GM23338 (cell line): ENCODE measurements at regions not wholly inside any gene's neighbourhood (a gene's known extent, or its start where the extent isn't known, plus 50 kb on each side); places are given as distances from the start of the nearest gene placed in this dataset.

ENCODE experiments used
- ATAC-seq: fragments of 200-7000 bp; cut with Tn5 transposase; 3 replicates; pipeline ENCODE4 v1.9.1; 2020
- DNase-seq: peaks from one replicate; pipeline ENCODE4 v3.0.0-alpha.2; 2015; ENCODE audit warnings: low spot score
- H2AFZ ChIP-seq: fragments of 200-600 bp; sonication (generic); 2 replicates; pipeline ENCODE4 v1.8.0; 2016; ENCODE audit warnings: antibody characterized with exemption, mild to moderate bottlenecking, moderate library complexity
- H3F3A ChIP-seq: fragments of 200-600 bp; sonication (generic); replicated peaks from 2 replicates; pipeline ENCODE4 v1.8.0; 2017; ENCODE audit warnings: antibody characterized with exemption, mixed run types, low read depth
- H3K27ac ChIP-seq: fragments of 200-600 bp; sonication (generic); 2 replicates; pipeline ENCODE4 v1.6.1; 2016; ENCODE audit warnings: low read depth
- H3K27me3 ChIP-seq: fragments of 200-600 bp; sonication (generic); 2 replicates; pipeline ENCODE4 v1.8.0; 2016; ENCODE audit warnings: mild to moderate bottlenecking, mixed run types, moderate library complexity; ENCODE audit not compliant: insufficient read depth
- H3K36me3 ChIP-seq: fragments of 200-600 bp; sonication (generic); 2 replicates; pipeline ENCODE4 v1.8.0; 2016; ENCODE audit warnings: mild to moderate bottlenecking; ENCODE audit not compliant: insufficient read depth
- H3K4me1 ChIP-seq: fragments of 200-600 bp; sonication (generic); 2 replicates; pipeline ENCODE4 v1.8.0; 2016; ENCODE audit warnings: mild to moderate bottlenecking, moderate library complexity; ENCODE audit not compliant: insufficient read depth
- H3K4me2 ChIP-seq: fragments of 200-600 bp; sonication (generic); 2 replicates; pipeline ENCODE4 v1.7.1; 2017; ENCODE audit warnings: mixed run types
- H3K4me3 ChIP-seq: fragments of 200-600 bp; sonication (generic); 2 replicates; pipeline ENCODE4 v1.6.1; 2016; ENCODE audit warnings: mixed run types
- H3K79me2 ChIP-seq: fragments of 200-600 bp; sonication (generic); replicated peaks from 2 replicates; pipeline ENCODE4 v1.8.0; 2017; ENCODE audit warnings: mild to moderate bottlenecking; ENCODE audit not compliant: insufficient read depth
- H3K9me2 ChIP-seq: fragments of 200-600 bp; sonication (generic); 2 replicates; pipeline ENCODE4 v1.8.0; 2017; ENCODE audit not compliant: insufficient read depth
- H4K20me1 ChIP-seq: fragments of 200-600 bp; sonication (generic); replicated peaks from 2 replicates; pipeline ENCODE4 v1.8.0; 2017; ENCODE audit warnings: mild to moderate bottlenecking; ENCODE audit not compliant: insufficient read depth
- H3K27ac Mint-ChIP-seq: 2 replicates; pipeline ENCODE4 v1.8.0; 2020; ENCODE audit warnings: inconsistent platforms, mild to moderate bottlenecking, moderate library complexity, mixed read lengths
- H3K27me3 Mint-ChIP-seq: 3 replicates; pipeline ENCODE4 v1.8.0; 2022; ENCODE audit warnings: low read depth, mild to moderate bottlenecking, moderate library complexity, mixed read lengths, inconsistent platforms; ENCODE audit not compliant: insufficient read depth, poor library complexity
- H3K36me3 Mint-ChIP-seq: 3 replicates; pipeline ENCODE4 v1.8.0; 2021; ENCODE audit warnings: low read depth, mild to moderate bottlenecking, inconsistent platforms, moderate library complexity, mixed read lengths
- H3K4me1 Mint-ChIP-seq: 3 replicates; pipeline ENCODE4 v1.8.0; 2020; ENCODE audit warnings: mild to moderate bottlenecking, inconsistent platforms, mixed read lengths
- H3K4me3 Mint-ChIP-seq: 3 replicates; pipeline ENCODE4 v1.8.0; 2021; ENCODE audit warnings: moderate library complexity, mild to moderate bottlenecking, inconsistent platforms, mixed read lengths
- H3K9me3 Mint-ChIP-seq: 3 replicates; pipeline ENCODE4 v1.8.0; 2020; ENCODE audit warnings: moderate library complexity, mild to moderate bottlenecking, inconsistent platforms, mixed read lengths
- CTCF ChIP-seq, 2 experiments: fragments of 200-600 bp in 1 of 2; sonication (generic) in 1 of 2; conservative IDR thresholded peaks; 2 replicates each; pipeline versions ENCODE4 v1.5.1 to v1.6.1; 2016 to 2017; ENCODE audit warnings: antibody characterized with exemption in 2 of 2, low read depth in 2 of 2, mild to moderate bottlenecking in 2 of 2, moderate library complexity in 1 of 2
- NANOG ChIP-seq: IDR thresholded peaks from 2 replicates; pipeline ENCODE4 v1.6.1; 2016; ENCODE audit warnings: antibody characterized with exemption, borderline replicate concordance
- POLR2AphosphoS5 ChIP-seq: IDR thresholded peaks from 2 replicates; pipeline ENCODE4 v1.6.1; 2016; ENCODE audit warnings: antibody characterized with exemption, low read depth
- REST ChIP-seq: IDR thresholded peaks from one replicate; pipeline ENCODE4 v1.6.1; 2018; ENCODE audit warnings: antibody characterized with exemption; ENCODE audit not compliant: unreplicated experiment
- STAT1 ChIP-seq: IDR thresholded peaks from one replicate; pipeline ENCODE4 v1.6.1; 2016; ENCODE audit warnings: antibody characterized with exemption; ENCODE audit not compliant: unreplicated experiment
- ZNF331 ChIP-seq: fragments of 250-450 bp; sonication (Bioruptor Pico); IDR thresholded peaks from 2 replicates; pipeline ENCODE4 v1.5.0; 2020; ENCODE audit warnings: low read depth, mild to moderate bottlenecking, moderate library complexity
- ZNF462 ChIP-seq: fragments of 250-450 bp; sonication (Bioruptor Pico); IDR thresholded peaks from 2 replicates; pipeline ENCODE4 v1.5.0; 2020; ENCODE audit warnings: mild to moderate bottlenecking, moderate library complexity

GRCh38 chr5:158195416-158196210, 336.7 kb upstream of the CLINT1 start:
- Mint-ChIP-seq H3K9me3 (peaks cover 15% of the 10 kb centered on the region; the same call in 2 of the 3 replicates), H3K27me3 (peaks cover 2% of the 10 kb centered on the region), H3K27ac (no peak overlapping the region), H3K36me3 (peaks cover 3% of the 10 kb centered on the region; the same call in 2 of the 3 replicates), H3K4me1 (peaks cover 14% of the 10 kb centered on the region), H3K4me3 (no peak overlapping the region)
- no peak overlapping the region for H2AFZ ChIP-seq
- no peaks in the 10 kb centered on the region for H3K79me2 ChIP-seq
- H4K20me1 ChIP-seq, result no peaks in the 10 kb centered on the region
- no peaks in the 10 kb centered on the region for H3K27me3 ChIP-seq
- H3K9me2 ChIP-seq, result no peaks in the 10 kb centered on the region
- H3F3A ChIP-seq, result no peaks in the 10 kb centered on the region
- H3K36me3 ChIP-seq, result no peaks in the 10 kb centered on the region
- H3K27ac ChIP-seq, result no peak overlapping the region
- DNase-seq, result no peak
- H3K4me1 ChIP-seq, result no peaks in the 10 kb centered on the region; the same call in 1 of the 2 replicates
- no peak overlapping the region for H3K4me3 ChIP-seq
- no peak for TF ChIP-seq REST
- no peak for TF ChIP-seq ZNF331 (CRISPR knock-in tag)
- TF ChIP-seq NANOG, result no peak
- TF ChIP-seq ZNF462 (CRISPR knock-in tag), result no peak
- no peak for TF ChIP-seq STAT1
- no peak for TF ChIP-seq CTCF (conservative IDR thresholded peaks at IDR 0.05; ENCODE audit: low read depth in 2 of 2)
- TF ChIP-seq POLR2AphosphoS5, result no peak
- ATAC-seq, result no peak
- H3K4me2 ChIP-seq, result no peak overlapping the region
